ENCODE measurements at regions not wholly inside any gene's neighbourhood (a gene's known extent, or its start where the extent isn't known, plus 50 kb on each side); places are given as distances from the start of the nearest gene placed in this dataset.

GRCh38 chr3:107247116-107247515 lies 130.1 kb upstream of the CCDC54 start:
- Histone ChIP-seq H3K9me3 (no peaks in the 10 kb centered on the region), H3K36me3 (no peaks in the 10 kb centered on the region), H3K4me1 (ENCODE audit: control insufficient read depth in 1 of 2, low read depth in 2 of 2) (peaks cover 4 to 29% of the 10 kb centered on the region in 2 donors), H3K4me3 (no peak overlapping the region), H3K27me3 (replicated peaks; ENCODE audit: insufficient read depth) (no peaks in the 10 kb centered on the region), H3K27ac (no peak overlapping the region)
- TF ChIP-seq CTCF (IDR thresholded peaks at IDR 0.05): no peak
- DNase-seq (ENCODE audit: low spot score) (no peak), ATAC-seq (ENCODE audit: insufficient number of reproducible peaks, low FRiP score, low read depth) (no peak)

- no peaks in the 10 kb centered on the region for H3K9me3 ChIP-seq
- no peak for TF ChIP-seq CTCF (IDR thresholded peaks at IDR 0.05)
- H3K4me3 ChIP-seq: no peak overlapping the region
- ATAC-seq (ENCODE audit: insufficient number of reproducible peaks, low FRiP score, low read depth) (no peak), DNase-seq (ENCODE audit: low spot score) (no peak)
- H3K27me3 ChIP-seq (replicated peaks; ENCODE audit: insufficient read depth): no peaks in the 10 kb centered on the region
- no peak overlapping the region for H3K27ac ChIP-seq
- no peaks in the 10 kb centered on the region for H3K36me3 ChIP-seq
- peaks cover 0 to 11% of the 10 kb centered on the region in 2 donors for H3K4me1 ChIP-seq (ENCODE audit: control insufficient read depth in 1 of 2, low read depth in 2 of 2)
Measured at GRCh38 chr3:107249132-107249531, 128.1 kb upstream of the CCDC54 start.

GRCh38 chr3:107250221-107250620 lies 127.0 kb upstream of the CCDC54 start:
- Histone ChIP-seq H3K27me3 (replicated peaks; ENCODE audit: insufficient read depth) (no peaks in the 10 kb centered on the region), H3K27ac (no peak overlapping the region), H3K4me1 (ENCODE audit: control insufficient read depth in 1 of 2, low read depth in 2 of 2) (no peaks in the 10 kb centered on the region), H3K9me3 (no peaks in the 10 kb centered on the region), H3K36me3 (no peaks in the 10 kb centered on the region), H3K4me3 (no peak overlapping the region)
- no peak for TF ChIP-seq CTCF (IDR thresholded peaks at IDR 0.05)
- ATAC-seq (ENCODE audit: insufficient number of reproducible peaks, low FRiP score, low read depth) (no peak), DNase-seq (ENCODE audit: low spot score) (no peak)

- ATAC-seq (ENCODE audit: insufficient number of reproducible peaks, low FRiP score, low read depth): no peak
- no peaks in the 10 kb centered on the region for H3K36me3 ChIP-seq
- TF ChIP-seq CTCF (IDR thresholded peaks at IDR 0.05): no peak
Measured at GRCh38 chr3:107251819-107252218, 125.4 kb upstream of the CCDC54 start.

GRCh38 chr3:107256963-107257362 lies 120.3 kb upstream of the CCDC54 start:
- no peak for ATAC-seq (ENCODE audit: insufficient number of reproducible peaks, low FRiP score, low read depth)
- H3K4me3 ChIP-seq: no peak overlapping the region
- no peak for TF ChIP-seq CTCF (IDR thresholded peaks at IDR 0.05)

More at GRCh38 chr3:107251819-107252218, 125.4 kb upstream of the CCDC54 start:
- Histone ChIP-seq H3K27me3 (replicated peaks; ENCODE audit: insufficient read depth) (no peaks in the 10 kb centered on the region), H3K4me1 (ENCODE audit: control insufficient read depth in 1 of 2, low read depth in 2 of 2) (no peaks in the 10 kb centered on the region), H3K9me3 (no peaks in the 10 kb centered on the region), H3K4me3 (no peak overlapping the region), H3K27ac (no peak overlapping the region)
- DNase-seq (ENCODE audit: low spot score): no peak

More at GRCh38 chr3:107256963-107257362, 120.3 kb upstream of the CCDC54 start:
- Histone ChIP-seq H3K27me3 (replicated peaks; ENCODE audit: insufficient read depth) (no peaks in the 10 kb centered on the region), H3K9me3 (no peaks in the 10 kb centered on the region), H3K4me1 (ENCODE audit: control insufficient read depth in 1 of 2, low read depth in 2 of 2) (peaks cover 0 to 5% of the 10 kb centered on the region in 2 donors), H3K27ac (no peak overlapping the region), H3K36me3 (no peaks in the 10 kb centered on the region)
- no peak for DNase-seq (ENCODE audit: low spot score)
